HepG2 (cell line): ENCODE measurements at regions not wholly inside any gene's neighbourhood (a gene's known extent, or its start where the extent isn't known, plus 50 kb on each side); places are given as distances from the start of the nearest gene placed in this dataset.

Experiments
- AHR ChIP-seq: IDR thresholded peaks from 2 replicates; pipeline ENCODE4 v1.6.1; 2018; ENCODE audit warnings: missing genetic modification reagents, missing compliant biosample characterization
- ATF7 ChIP-seq, 2 experiments: fragments of 450-650 bp in 1 of 2; sonication (generic) in 1 of 2; formaldehyde crosslinking in 1 of 2; IDR thresholded peaks; 2 replicates each; pipeline versions ENCODE4 v1.4.0 to v1.6.1; 2016 to 2020; ENCODE audit warnings: antibody characterized with exemption in 1 of 2, mild to moderate bottlenecking in 1 of 2, missing genetic modification reagents in 1 of 2
- DZIP1 ChIP-seq: sonication (generic); formaldehyde crosslinking; IDR thresholded peaks from 2 replicates; pipeline ENCODE4 v1.5.0; 2020; ENCODE audit warnings: mild to moderate bottlenecking, missing genetic modification reagents
- ELK4 ChIP-seq: sonication (generic); formaldehyde crosslinking; IDR thresholded peaks from 2 replicates; pipeline ENCODE4 v1.9.0; 2021; ENCODE audit warnings: missing genetic modification reagents, borderline replicate concordance
- HINFP ChIP-seq: sonication (generic); formaldehyde crosslinking; IDR thresholded peaks from 2 replicates; pipeline ENCODE4 v1.4.0; 2020; ENCODE audit warnings: low read depth, mild to moderate bottlenecking, missing genetic modification reagents
- MAFF ChIP-seq: IDR thresholded peaks from 2 replicates; pipeline ENCODE4 v1.6.1; 2011; ENCODE audit warnings: low read depth, low read length, improper control_type of control experiment
- REPIN1 ChIP-seq: sonication (generic); formaldehyde crosslinking; IDR thresholded peaks from 2 replicates; pipeline ENCODE4 v1.8.0; 2022; ENCODE audit warnings: missing genetic modification reagents, low read depth, mild to moderate bottlenecking, borderline replicate concordance
- RXRB ChIP-seq: IDR thresholded peaks from 2 replicates; pipeline ENCODE4 v1.6.1; 2016; ENCODE audit warnings: borderline replicate concordance, missing genetic modification reagents, missing compliant biosample characterization
- TBX2 ChIP-seq: sonication (generic); formaldehyde crosslinking; IDR thresholded peaks from 2 replicates; pipeline ENCODE4 v1.5.0; 2020; ENCODE audit warnings: missing genetic modification reagents, mild to moderate bottlenecking, borderline replicate concordance
- ZBTB26 ChIP-seq: IDR thresholded peaks from 2 replicates; pipeline ENCODE4 v1.6.1; 2016; ENCODE audit warnings: missing compliant biosample characterization, missing genetic modification reagents, borderline replicate concordance
- ZHX1 ChIP-seq: sonication (generic); formaldehyde crosslinking; IDR thresholded peaks from 2 replicates; pipeline ENCODE4 v1.8.1; 2022; ENCODE audit warnings: low read depth, mild to moderate bottlenecking, missing genetic modification reagents
- ZMYM3 ChIP-seq: sonication (generic); formaldehyde crosslinking; IDR thresholded peaks from 2 replicates; pipeline ENCODE4 v1.5.1; 2020; ENCODE audit warnings: mild to moderate bottlenecking, missing genetic modification reagents
- ZNF136 ChIP-seq: sonication (generic); formaldehyde crosslinking; IDR thresholded peaks from 2 replicates; pipeline ENCODE4 v1.8.1; 2022; ENCODE audit warnings: low read depth, mild to moderate bottlenecking, moderate library complexity, missing genetic modification reagents
- ZNF264 ChIP-seq: sonication (generic); formaldehyde crosslinking; IDR thresholded peaks from 2 replicates; pipeline ENCODE4 v1.4.0; 2020; ENCODE audit warnings: missing genetic modification reagents
- ZNF468 ChIP-seq: sonication (generic); formaldehyde crosslinking; IDR thresholded peaks from 2 replicates; pipeline ENCODE4 v1.8.0; 2022; ENCODE audit warnings: mild to moderate bottlenecking, moderate library complexity, missing genetic modification reagents
- ZNF510 ChIP-seq: sonication (generic); formaldehyde crosslinking; IDR thresholded peaks from 2 replicates; pipeline ENCODE4 v1.4.0; 2020; ENCODE audit warnings: low read depth, mild to moderate bottlenecking, missing genetic modification reagents
- ZNF552 ChIP-seq: sonication (generic); formaldehyde crosslinking; IDR thresholded peaks from 2 replicates; pipeline ENCODE4 v1.9.0; 2022; ENCODE audit warnings: missing genetic modification reagents, mild to moderate bottlenecking, borderline replicate concordance
- ZNF567 ChIP-seq: sonication (generic); formaldehyde crosslinking; IDR thresholded peaks from 2 replicates; pipeline ENCODE4 v1.8.1; 2023; ENCODE audit warnings: mild to moderate bottlenecking, missing genetic modification reagents, borderline replicate concordance
- ZNF883 ChIP-seq: sonication (generic); formaldehyde crosslinking; IDR thresholded peaks from 2 replicates; pipeline ENCODE4 v1.5.1; 2020; ENCODE audit warnings: mild to moderate bottlenecking, missing genetic modification reagents; ENCODE audit errors: not compliant biosample characterization

GRCh38 chr2:179344280-179344964 lies 79.8 kb upstream of the SESTD1 start (continued):
- TF ChIP-seq DZIP1 (CRISPR knock-in tag), result no peak
- 0 out of 2 replicates have a peak, but pooled peaks have one; percentile 58 for TF ChIP-seq ZNF510 (CRISPR knock-in tag)
- peak; percentile 69; the same call in 1 of the 2 replicates for TF ChIP-seq ZNF264 (CRISPR knock-in tag)
- TF ChIP-seq HINFP (CRISPR knock-in tag), result no peak
- TF ChIP-seq TBX2 (CRISPR knock-in tag), result peak; percentile 60; the same call in 1 of the 2 replicates
- no peak for TF ChIP-seq ELK4
- TF ChIP-seq ZMYM3 (CRISPR knock-in tag), result peak; percentile 57
- peak; percentile 95 for TF ChIP-seq MAFF
- no peak for TF ChIP-seq ZHX1 (CRISPR knock-in tag)
- TF ChIP-seq ZNF552, result no peak
- no peak for TF ChIP-seq ZNF883 (CRISPR knock-in tag)
- no peak for TF ChIP-seq ZNF136
- 0 out of 2 replicates have a peak, but pooled peaks have one; percentile 42 for TF ChIP-seq ZNF567 (CRISPR knock-in tag)
- no peak for TF ChIP-seq ZNF468
- no peak for TF ChIP-seq ATF7 (IDR thresholded peaks at IDR 0.05)
- TF ChIP-seq ATF7 (CRISPR knock-in tag; IDR thresholded peaks at IDR 0.05), result no peak
- peak; percentile 78; the same call in 1 of the 2 replicates for TF ChIP-seq REPIN1
- TF ChIP-seq ZBTB26 (CRISPR knock-in tag), result peak; percentile 52; the same call in 1 of the 2 replicates
- no peak for TF ChIP-seq AHR (CRISPR knock-in tag)
- TF ChIP-seq RXRB, result peak; percentile 95
